ENCODE measurements at regions not wholly inside any gene's neighbourhood (a gene's known extent, or its start where the extent isn't known, plus 50 kb on each side); places are given as distances from the start of the nearest gene placed in this dataset.
"Not testable (repeated sequence)": the region's sequence is repeated elsewhere in the genome, so short reads cannot be mapped to it uniquely, and the experiment has no call there.

GRCh38 chr12:75660107-75660530 lies 148.7 kb upstream of the KRR1 start:
- DNase-seq = no peak

- DNase-seq = no peak
These were observed 147.8 kb upstream of the KRR1 start for GRCh38 chr12:75658901-75659823.

- DNase-seq = no peak
These were observed 146.9 kb upstream of the KRR1 start for GRCh38 chr12:75658286-75658685.

DNA sequence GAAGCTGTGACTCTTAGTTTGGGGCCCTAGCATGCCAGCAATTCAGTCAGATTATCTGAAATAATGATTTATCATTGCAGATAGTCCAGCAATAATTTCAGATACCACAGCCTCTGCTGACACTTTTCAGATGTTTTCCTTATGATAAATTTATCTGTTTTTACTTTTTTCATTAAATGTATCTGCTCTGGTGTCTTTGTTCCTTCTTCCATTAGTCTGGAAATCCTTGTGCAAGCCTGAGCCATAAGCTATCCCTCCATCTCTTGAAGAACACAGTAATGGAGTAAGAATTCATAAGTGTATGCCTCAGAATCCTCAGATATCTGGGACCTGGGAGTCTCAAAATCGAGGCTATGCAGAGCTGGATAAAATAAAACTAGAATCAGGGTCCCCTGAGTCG lies 146.4 kb upstream of the KRR1 start:
- no peak for DNase-seq

DNA sequence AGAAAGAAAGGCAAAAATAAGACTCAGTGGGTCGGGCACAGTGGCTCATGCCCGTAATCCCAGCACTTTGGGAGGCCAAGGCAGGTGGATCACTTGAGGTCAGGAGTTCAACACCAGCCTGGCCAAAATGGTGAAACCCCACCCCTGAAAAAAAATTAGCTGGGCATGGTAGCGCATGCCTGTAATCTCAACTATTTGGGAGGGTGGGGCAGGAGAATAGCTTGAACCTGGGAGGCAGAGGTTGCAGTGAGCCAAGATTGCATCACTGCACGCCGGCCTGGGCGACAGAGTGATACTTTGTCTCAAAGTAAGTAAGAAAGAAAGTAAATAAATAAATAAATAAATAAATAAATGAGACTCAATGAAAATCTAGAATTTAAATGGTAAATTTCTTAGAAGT lies 145.9 kb upstream of the KRR1 start:
- not testable (repeated sequence) for DNase-seq

DNA sequence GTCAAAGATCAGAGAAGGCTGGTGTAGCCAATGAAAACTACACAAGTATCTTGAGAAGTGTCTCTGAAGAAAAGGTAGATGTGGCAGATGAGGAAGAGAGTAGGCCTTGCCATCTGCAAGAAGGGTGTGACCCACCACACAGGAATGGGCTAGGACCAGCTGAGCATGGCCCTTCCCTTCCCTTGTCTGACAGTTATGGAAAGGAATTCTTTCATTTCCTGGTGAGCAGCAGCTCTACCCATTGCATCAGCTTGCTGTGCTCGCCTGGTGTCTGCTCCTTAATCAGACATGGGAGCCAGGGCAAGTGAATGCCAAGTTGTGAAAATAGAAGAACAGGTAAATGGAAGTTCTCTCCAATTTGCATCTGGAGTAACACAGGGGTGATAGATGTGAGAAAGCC lies 145.2 kb upstream of the KRR1 start:
- DNase-seq = no peak

DNA sequence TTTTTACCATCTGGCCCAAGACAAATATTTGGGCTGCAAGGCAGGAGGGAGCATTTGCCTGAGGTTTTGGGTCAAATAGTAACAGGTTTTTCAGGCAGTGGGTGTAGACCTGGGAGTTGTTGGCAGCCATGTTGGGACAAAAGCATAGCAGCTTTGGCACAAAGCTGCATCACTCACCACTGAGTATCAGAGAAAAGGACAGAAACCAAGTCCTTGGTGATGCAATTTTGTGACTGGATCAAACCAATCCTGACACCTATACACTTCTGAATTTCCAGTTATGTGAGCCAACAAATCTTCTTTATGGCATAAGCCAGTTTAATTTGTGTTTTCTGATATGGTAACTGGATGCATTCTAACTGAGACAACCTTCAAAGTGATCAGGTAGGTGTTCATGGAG lies 144.8 kb upstream of the KRR1 start:
- no peak for DNase-seq

DNA sequence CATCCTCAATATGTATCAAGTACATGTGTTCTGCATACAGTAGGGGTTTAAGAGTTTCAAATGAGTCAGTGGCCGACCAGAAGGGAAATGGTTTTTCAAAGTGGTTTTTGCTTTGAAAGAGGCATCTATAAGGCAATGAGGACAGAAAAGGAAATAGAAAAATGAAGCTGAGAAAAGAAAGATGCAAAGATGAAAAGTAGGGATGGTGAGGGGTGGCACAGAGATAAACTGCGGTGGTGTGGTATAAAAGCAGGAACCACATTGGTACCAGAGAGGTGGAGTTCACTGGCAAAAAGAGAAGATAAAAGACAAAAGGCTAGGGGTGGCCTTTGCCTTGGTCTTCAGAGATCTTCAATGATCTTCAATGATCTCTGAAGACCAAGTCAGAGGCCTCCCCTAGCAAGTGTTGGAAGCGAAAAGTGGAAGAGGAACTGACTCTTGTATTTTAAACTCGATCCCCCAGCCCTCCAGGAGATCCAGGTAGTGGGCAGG lies 144.0 kb upstream of the KRR1 start:
- DNase-seq = no peak

DNA sequence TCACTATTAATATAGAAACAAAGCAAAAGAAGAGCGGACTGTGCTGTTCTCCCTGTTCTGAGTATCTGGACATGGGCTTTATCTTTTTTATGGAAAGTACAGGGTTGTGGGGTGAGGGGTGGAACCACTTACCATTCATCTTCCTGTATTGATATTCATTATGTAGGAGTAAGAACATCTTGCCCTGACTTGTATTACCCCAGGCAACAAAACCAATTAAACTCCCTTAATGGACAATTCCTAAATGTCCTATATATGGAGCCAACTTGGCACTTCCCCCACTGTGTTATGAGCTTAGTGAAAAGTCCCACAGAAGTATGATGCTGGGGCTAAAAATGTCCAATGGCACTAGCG lies 139.9 kb upstream of the KRR1 start:
- DNase-seq = no peak

DNA sequence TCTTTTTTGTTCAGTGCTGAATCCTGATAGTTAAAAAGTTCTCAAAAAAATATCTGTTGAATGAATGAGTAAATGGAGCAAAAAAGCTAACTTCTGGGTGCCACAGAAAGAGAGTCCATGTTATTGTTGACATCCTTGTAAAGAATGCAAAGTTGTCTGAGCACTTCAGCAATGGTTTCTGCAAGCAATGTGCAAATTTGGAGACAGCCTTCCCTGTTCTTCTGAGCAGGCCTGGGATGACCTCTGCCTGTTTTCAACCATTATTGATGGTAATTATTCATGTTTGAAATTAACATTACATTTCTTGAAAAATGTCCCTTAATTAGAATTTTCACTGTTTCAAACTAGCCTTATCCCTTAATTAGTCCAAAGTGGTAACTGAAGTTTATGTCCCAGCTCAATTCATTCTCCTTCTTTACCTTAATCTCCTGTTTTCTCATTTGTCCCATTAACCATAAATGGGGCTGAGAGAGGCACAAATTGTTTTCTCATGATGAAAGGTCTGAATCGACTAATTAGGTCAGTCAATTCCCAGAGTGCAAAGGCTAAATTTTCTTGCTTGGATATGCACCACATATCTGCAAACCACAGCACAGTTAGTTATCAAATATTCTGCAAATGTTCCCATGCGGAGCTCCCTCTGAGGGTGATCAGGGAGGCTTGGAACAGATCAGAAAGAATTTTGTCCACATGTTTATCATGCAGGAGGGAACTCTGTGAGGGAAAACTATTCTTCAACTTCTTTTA lies 139.4 kb upstream of the KRR1 start:
- DNase-seq = no peak

DNA sequence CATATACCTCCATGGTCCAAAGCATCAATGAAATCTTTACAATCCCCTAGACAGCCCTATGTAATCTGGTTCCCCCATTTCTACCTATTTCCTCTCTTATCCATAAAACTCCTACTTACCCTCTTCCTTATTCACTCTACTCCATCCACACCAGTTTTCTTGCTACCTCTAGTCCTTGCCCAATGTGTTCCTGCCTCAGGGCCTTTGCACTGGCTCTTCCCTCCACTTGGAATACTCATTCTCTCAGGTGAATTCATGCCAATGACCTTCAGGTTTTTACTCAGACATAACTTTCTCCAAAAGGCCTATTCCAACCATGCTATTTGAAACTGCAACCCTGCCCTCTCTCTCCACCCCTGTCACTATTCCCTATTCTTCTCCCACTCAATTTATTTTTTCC lies 138.7 kb upstream of the KRR1 start:
- no peak for DNase-seq

DNA sequence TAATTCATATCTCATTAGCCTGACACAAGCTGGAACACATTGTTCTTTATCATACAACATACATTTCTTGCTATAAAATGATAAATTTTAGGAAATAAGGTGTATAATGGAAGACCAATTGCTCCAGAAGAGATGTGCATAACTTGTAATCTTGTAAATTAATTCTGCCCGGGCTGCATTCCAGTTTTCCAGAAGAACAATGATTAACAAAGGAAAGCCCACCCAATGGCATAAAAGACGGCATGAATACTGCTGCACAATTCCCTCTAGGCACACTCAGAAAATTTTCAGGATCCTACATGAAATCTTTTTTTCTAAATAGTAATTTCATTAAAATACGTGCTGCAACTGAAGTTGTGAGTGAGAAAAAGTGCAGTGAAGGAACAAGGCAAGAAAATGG lies 137.4 kb upstream of the KRR1 start:
- DNase-seq = no peak

DNA sequence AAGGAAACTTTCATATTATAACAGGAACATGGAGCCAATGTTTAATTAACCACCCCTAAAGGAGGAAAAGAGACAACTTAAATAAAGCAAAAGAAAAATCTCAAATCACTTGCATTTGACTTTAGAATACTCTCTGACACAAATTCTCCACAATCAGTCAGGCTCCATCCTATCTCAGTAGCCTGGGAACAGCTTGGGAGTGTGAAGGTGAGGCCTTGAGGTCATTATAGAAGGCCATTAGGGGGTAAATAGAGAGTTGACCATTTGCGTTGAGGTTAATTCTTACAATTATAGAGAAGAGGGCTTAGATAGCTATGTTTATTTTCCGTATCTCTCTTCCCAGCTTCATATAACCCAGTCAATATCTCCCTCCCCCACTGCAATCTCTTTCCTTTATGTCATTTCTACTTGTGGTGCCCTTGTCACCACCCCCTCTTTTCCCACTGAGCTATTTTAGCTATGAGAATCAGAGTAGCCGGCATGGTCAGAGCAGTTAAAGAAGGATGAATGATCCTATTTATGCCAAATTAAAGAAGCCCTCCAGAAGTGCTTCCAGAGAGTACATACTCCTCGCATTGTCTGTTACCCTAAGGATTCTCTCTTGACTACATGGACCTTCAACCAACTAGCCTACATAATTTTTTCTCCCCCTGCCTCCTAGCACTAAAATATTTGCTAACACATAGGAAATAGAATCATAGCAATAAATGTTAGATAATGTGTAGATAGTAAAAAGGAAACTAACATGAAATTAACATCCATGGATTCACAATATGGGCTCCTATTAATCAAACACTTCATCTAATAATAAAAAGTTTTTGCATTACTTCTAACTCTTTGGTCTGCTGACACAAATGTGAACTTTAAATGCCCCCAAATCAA lies 135.2 kb upstream of the KRR1 start:
- DNase-seq = no peak

GRCh38 chr12:75644472-75645072 lies 133.2 kb upstream of the KRR1 start:
- DNase-seq = no peak

DNA sequence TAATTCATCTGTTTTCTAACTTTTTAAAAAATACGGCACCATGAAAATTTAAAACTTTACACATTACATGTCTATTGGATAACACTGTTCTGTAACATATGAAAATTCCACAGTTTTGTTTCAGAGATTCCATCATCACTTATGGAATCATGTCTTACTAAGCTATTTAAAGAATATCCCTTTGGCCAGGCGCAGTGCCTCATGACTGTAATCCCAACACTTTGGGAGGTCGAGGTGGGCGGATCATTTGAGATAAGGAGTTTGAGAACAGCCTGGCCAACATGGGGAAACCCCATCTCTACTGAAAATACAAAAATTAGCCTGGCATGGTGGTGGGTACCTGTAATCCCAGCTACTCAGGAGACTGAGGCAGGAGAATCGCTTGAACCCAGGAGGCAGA lies 131.7 kb upstream of the KRR1 start:
- DNase-seq = not testable (repeated sequence)

DNA sequence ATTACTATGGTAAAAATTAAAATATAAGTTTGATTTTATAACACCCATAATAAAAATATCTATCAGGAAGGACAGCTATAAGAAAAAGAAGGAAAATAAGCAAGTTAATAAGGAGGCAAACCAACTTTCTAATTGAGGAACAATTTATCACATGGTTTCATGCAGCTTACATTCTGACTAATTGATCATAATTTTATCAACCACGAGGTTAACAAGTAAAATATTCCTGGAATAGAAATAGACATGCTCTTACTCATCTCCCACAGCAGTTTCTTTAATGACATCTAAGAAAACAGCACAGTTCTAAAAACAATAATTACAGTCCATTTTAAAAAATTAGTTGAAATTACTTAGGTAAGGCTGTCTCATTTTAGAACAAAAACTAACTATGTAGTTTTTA lies 130.8 kb upstream of the KRR1 start:
- DNase-seq = no peak

- peak; percentile 2 to 28 for DNase-seq
These were observed 129.8 kb upstream of the KRR1 start for GRCh38 chr12:75641031-75641780.

DNA sequence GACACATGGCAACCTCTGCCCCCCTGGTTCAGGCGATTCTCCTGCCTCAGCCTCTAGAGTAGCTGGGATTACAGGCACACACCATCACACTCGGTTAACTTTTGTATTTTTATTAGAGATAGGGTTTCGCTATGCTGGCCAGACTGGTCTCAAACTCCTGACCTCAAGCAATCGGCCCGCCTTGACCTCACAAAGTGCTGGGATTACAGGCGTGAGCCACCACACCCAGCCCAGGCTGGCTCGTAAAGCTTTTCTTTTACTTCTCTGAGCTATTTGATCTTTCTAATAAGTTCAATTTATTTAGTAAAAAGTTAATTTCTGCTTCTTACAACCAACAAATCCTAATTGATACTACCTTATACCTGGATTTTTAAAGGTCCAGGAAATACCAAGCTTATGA lies 127.4 kb upstream of the KRR1 start:
- no peak for DNase-seq

DNA sequence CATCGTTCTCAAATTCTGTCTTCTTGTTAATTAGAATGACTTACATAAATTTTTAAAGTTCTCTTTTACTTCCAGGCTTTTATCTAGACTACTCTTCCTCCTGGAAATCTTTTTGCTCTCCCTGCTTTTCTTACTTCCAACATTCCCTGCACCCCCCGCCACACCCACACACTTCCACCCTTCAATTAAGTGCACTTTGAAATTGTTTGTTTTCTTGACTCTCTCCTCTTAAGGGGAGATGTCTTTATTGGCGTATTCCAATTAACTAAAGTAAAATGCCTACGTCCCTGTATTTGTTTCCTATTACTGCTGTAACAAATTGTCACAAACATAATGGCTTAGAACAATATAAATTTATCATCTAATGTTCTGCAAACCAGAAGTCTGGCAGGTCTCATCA lies 125.2 kb upstream of the KRR1 start:
- no peak for DNase-seq

DNA sequence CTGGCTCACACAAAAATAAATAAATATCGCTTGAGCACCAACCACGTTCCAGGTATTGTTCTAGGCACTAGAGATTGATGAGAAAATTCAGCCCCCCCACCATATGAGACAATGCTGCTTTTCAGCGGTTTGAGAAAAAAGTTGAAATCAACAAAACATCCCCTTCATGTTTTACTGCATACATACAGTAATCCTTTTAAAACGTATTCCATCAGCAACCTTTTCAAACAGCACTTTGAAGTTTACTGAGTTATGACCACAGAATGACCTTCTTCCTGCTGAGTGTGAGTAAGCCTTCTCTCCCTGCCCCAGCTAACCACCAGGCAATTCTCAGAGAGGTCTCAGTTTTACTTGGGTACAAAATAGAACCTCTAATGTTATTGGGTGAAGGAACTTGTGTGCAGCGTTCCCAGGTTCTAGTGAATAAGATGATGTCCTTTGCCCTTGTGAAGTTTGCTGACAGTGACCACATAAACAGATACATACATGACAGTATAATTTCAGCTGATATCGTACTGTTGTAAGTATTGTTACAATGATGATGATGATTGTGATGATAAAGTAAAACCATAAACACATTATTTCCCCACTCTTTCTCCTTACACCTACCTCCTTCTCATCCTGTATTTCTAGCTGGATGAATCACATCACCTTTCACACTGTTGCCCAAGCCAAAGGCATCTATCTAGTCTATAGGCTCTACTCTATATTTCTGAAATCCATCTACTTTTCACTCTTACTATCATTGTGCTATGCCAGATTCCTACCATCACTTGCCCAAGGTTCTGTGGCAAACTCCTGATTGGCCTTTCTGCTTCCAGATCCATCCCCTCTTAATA lies 124.4 kb upstream of the KRR1 start:
- no peak for DNase-seq

Data from CD4-positive, alpha-beta T cell treated with Interferon alpha-2 for 1 hour (primary cell).